ENCODE measurements at regions not wholly inside any gene's neighbourhood (a gene's known extent, or its start where the extent isn't known, plus 50 kb on each side); places are given as distances from the start of the nearest gene placed in this dataset.

- TF ChIP-seq CTCF (IDR thresholded peaks at IDR 0.05; ENCODE audit: low read depth, low read length, poor library complexity, severe bottlenecking) (no peak), EZH2phosphoT487 (IDR thresholded peaks at IDR 0.05; ENCODE audit: borderline replicate concordance, low read length) (no peak)
Measured at GRCh38 chr5:8892926-8893325, 652.9 kb downstream of the SEMA5A start.
